ENCODE measurements at regions not wholly inside any gene's neighbourhood (a gene's known extent, or its start where the extent isn't known, plus 50 kb on each side); places are given as distances from the start of the nearest gene placed in this dataset.

DNA sequence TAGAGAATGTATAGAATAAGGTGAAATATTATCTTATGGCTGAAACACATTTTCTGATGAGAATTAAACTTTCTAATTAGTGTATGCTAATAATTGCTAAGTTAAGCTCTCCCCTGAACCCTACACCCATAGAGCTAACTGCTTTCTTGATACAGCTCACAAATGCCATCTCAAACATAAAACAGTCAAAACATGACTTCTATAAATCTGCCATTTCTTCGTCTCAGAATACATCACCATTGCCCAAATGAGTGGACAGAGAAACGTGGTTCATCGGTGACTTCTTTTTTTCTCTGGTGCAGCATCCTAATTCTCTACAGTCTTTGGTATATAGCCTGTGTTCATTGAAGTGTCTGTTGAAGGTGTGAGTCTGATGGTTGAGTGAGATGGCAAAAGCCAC lies 554.6 kb downstream of the NLGN4X start:
- Histone ChIP-seq H3K9me3 (no peaks in the 10 kb centered on the region; the same call in 2 of the 3 replicates), H3K27ac (no peak overlapping the region), H3K4me1 (no peaks in the 10 kb centered on the region), H3K4me3 (no peak overlapping the region), H3K4me2 (no peak overlapping the region)
- TF ChIP-seq KDM5A (IDR thresholded peaks at IDR 0.05) (no peak), POLR2AphosphoS2 (conservative IDR thresholded peaks at IDR 0.05; ENCODE audit: low read length) (no peak), EHF (CRISPR knock-in tag; IDR thresholded peaks at IDR 0.05) (no peak), ZNF302 (CRISPR knock-in tag; IDR thresholded peaks at IDR 0.05) (no peak), CHD2 (IDR thresholded peaks at IDR 0.05; ENCODE audit: low read length, partially characterized antibody) (no peak), KDM1A (IDR thresholded peaks at IDR 0.05; ENCODE audit: low read depth) (no peak), MYC (IDR thresholded peaks at IDR 0.05; ENCODE audit: borderline replicate concordance, low read length) (no peak), ZC3H11A (IDR thresholded peaks at IDR 0.05) (no peak), TP53 (CRISPR knock-in tag; IDR thresholded peaks at IDR 0.05) (no peak), FOSB (CRISPR knock-in tag; IDR thresholded peaks at IDR 0.05) (no peak), FOXS1 (CRISPR knock-in tag; IDR thresholded peaks at IDR 0.05) (no peak)
- TF ChIP-seq, protein P1, sequence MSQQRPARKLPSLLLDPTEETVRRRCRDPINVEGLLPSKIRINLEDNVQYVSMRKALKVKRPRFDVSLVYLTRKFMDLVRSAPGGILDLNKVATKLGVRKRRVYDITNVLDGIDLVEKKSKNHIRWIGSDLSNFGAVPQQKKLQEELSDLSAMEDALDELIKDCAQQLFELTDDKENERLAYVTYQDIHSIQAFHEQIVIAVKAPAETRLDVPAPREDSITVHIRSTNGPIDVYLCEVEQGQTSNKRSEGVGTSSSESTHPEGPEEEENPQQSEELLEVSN (IDR thresholded peaks at IDR 0.05; ENCODE audit: borderline replicate concordance, low read depth) = no peak
- TF ChIP-seq, protein P2, sequence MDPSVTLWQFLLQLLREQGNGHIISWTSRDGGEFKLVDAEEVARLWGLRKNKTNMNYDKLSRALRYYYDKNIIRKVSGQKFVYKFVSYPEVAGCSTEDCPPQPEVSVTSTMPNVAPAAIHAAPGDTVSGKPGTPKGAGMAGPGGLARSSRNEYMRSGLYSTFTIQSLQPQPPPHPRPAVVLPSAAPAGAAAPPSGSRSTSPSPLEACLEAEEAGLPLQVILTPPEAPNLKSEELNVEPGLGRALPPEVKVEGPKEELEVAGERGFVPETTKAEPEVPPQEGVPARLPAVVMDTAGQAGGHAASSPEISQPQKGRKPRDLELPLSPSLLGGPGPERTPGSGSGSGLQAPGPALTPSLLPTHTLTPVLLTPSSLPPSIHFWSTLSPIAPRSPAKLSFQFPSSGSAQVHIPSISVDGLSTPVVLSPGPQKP (IDR thresholded peaks at IDR 0.05; ENCODE audit: low read depth, low read length) = no peak
- POLR2A ChIA-PET = no interaction called here
- DNase-seq (ENCODE audit: low read depth in 1 of 2, low spot score in 1 of 2) (no peak), FAIRE-seq (no peak), ATAC-seq (no peak)
- CTCF ChIA-PET = no interaction called here
- 18% methylated on average over 3 of the region's 3 CpGs for WGBS (ENCODE audit: missing lambda C conversion rate)

DNA sequence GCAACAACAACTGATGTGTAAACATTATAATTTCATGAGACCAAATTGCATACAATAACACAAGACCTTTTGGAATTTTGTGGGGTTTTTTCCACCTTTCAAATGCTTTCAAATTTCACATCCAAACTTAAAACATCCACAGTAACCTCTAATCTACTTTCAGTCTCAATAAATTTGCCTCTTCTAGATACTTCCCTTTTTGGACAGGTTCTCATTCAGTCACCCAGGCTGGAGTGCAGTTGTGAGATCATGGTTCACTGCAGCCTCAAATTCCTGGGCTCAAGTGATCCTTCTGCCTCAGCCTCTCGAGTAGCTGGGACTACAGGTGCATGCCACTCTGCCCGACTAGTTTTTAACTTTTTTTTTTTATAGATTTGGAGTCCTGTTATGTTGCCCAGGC lies 556.6 kb downstream of the NLGN4X start:
- 0% methylated on average over 2 of the region's 2 CpGs for WGBS (ENCODE audit: missing lambda C conversion rate)
- Histone ChIP-seq H3K9me3 (no peaks in the 10 kb centered on the region; the same call in 2 of the 3 replicates), H3K4me2 (no peak overlapping the region), H3K4me1 (no peaks in the 10 kb centered on the region), H3K4me3 (no peak overlapping the region), H3K27ac (no peak overlapping the region)
- ChIA-PET CTCF (no interaction called here), POLR2A (no interaction called here)
- no peak for TF ChIP-seq RNF2 (IDR thresholded peaks at IDR 0.05; ENCODE audit: borderline replicate concordance, low read depth)
- no peak for TF ChIP-seq ZFP36 (IDR thresholded peaks at IDR 0.05; ENCODE audit: borderline replicate concordance, partially characterized antibody)
- TF ChIP-seq, protein P3, sequence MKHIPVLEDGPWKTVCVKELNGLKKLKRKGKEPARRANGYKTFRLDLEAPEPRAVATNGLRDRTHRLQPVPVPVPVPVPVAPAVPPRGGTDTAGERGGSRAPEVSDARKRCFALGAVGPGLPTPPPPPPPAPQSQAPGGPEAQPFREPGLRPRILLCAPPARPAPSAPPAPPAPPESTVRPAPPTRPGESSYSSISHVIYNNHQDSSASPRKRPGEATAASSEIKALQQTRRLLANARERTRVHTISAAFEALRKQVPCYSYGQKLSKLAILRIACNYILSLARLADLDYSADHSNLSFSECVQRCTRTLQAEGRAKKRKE (CRISPR knock-in tag; IDR thresholded peaks at IDR 0.05; ENCODE audit: low read depth) = no peak
- no peak for TF ChIP-seq EP300 (IDR thresholded peaks at IDR 0.05)
- TF ChIP-seq TP53 (CRISPR knock-in tag; IDR thresholded peaks at IDR 0.05) = no peak
- no peak for TF ChIP-seq FOSL2 (IDR thresholded peaks at IDR 0.05)
- TF ChIP-seq FOSL2 (CRISPR knock-in tag; IDR thresholded peaks at IDR 0.05) = no peak
- TF ChIP-seq TFCP2L1 (CRISPR knock-in tag; IDR thresholded peaks at IDR 0.05) = no peak
- no peak for TF ChIP-seq EHMT2 (IDR thresholded peaks at IDR 0.05; ENCODE audit: low read depth)
- no peak for TF ChIP-seq RFX5 (IDR thresholded peaks at IDR 0.05)
- TF ChIP-seq NPAS2 (CRISPR knock-in tag; IDR thresholded peaks at IDR 0.05; ENCODE audit: borderline replicate concordance) = no peak
- no peak for TF ChIP-seq POLR2AphosphoS2 (conservative IDR thresholded peaks at IDR 0.05; ENCODE audit: low read length)
- TF ChIP-seq, protein P4, sequence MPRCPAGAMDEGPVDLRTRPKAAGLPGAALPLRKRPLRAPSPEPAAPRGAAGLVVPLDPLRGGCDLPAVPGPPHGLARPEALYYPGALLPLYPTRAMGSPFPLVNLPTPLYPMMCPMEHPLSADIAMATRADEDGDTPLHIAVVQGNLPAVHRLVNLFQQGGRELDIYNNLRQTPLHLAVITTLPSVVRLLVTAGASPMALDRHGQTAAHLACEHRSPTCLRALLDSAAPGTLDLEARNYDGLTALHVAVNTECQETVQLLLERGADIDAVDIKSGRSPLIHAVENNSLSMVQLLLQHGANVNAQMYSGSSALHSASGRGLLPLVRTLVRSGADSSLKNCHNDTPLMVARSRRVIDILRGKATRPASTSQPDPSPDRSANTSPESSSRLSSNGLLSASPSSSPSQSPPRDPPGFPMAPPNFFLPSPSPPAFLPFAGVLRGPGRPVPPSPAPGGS (IDR thresholded peaks at IDR 0.05) = no peak
- no peak for TF ChIP-seq RCOR1 (IDR thresholded peaks at IDR 0.05; ENCODE audit: low read depth, low read length)
- TF ChIP-seq, protein P5, sequence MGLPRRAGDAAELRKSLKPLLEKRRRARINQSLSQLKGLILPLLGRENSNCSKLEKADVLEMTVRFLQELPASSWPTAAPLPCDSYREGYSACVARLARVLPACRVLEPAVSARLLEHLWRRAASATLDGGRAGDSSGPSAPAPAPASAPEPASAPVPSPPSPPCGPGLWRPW (IDR thresholded peaks at IDR 0.05) = no peak
- TF ChIP-seq KDM5A (IDR thresholded peaks at IDR 0.05) = no peak
- TF ChIP-seq, protein P6, sequence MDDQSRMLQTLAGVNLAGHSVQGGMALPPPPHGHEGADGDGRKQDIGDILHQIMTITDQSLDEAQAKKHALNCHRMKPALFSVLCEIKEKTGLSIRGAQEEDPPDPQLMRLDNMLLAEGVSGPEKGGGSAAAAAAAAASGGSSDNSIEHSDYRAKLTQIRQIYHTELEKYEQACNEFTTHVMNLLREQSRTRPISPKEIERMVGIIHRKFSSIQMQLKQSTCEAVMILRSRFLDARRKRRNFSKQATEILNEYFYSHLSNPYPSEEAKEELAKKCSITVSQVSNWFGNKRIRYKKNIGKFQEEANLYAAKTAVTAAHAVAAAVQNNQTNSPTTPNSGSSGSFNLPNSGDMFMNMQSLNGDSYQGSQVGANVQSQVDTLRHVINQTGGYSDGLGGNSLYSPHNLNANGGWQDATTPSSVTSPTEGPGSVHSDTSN (IDR thresholded peaks at IDR 0.05) = no peak
- TF ChIP-seq CBX2 (IDR thresholded peaks at IDR 0.05; ENCODE audit: borderline replicate concordance, low read depth) = no peak
- TF ChIP-seq, protein P7, sequence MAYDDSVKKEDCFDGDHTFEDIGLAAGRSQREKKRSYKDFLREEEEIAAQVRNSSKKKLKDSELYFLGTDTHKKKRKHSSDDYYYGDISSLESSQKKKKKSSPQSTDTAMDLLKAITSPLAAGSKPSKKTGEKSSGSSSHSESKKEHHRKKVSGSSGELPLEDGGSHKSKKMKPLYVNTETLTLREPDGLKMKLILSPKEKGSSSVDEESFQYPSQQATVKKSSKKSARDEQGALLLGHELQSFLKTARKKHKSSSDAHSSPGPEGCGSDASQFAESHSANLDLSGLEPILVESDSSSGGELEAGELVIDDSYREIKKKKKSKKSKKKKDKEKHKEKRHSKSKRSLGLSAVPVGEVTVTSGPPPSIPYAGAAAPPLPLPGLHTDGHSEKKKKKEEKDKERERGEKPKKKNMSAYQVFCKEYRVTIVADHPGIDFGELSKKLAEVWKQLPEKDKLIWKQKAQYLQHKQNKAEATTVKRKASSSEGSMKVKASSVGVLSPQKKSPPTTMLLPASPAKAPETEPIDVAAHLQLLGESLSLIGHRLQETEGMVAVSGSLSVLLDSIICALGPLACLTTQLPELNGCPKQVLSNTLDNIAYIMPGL (CRISPR knock-in tag; IDR thresholded peaks at IDR 0.05; ENCODE audit: borderline replicate concordance) = no peak
- DNase-seq (ENCODE audit: low read depth in 1 of 2, low spot score in 1 of 2) = no peak
- no peak for ATAC-seq
- no peak for FAIRE-seq

Measured in A549 (cell line).